PC-3 (cell line): ENCODE measurements at regions not wholly inside any gene's neighbourhood (a gene's known extent, or its start where the extent isn't known, plus 50 kb on each side); places are given as distances from the start of the nearest gene placed in this dataset.
A peak's percentile ranks its signal among the peaks of the same experiment; 100 is the strongest.

ENCODE experiments used
- ATAC-seq: fragments of 200-7000 bp; cut with Tn5 transposase; 2 replicates; pipeline ENCODE4 v1.9.1; 2020; ENCODE audit warnings: mild to moderate bottlenecking, moderate library complexity
- BruUV-seq: library from RNA; stranded (reverse); fragments of 400-500 nt; replicated peaks from 2 replicates; lab custom pipeline; 2021; lab: Mats Ljungman, UMichigan
- CTCF ChIA-PET: fragments of 300-600 bp; sonication (Branson Sonifier 250); formaldehyde crosslinking; loops from one replicate; lab custom pipeline; 2022; ENCODE audit warnings: antibody characterized with exemption; lab: Charles Lee
- POLR2A ChIA-PET: fragments of 300-600 bp; sonication (Branson Sonifier 250); formaldehyde crosslinking; loops from one replicate; lab custom pipeline; 2022; ENCODE audit warnings: antibody characterized with exemption; ENCODE audit not compliant: unreplicated experiment; lab: Charles Lee
- DNase-seq: peaks from one replicate; pipeline ENCODE4 v3.0.0-alpha.2; 2015
- H2AFZ ChIP-seq: fragments of 300-600 bp; sonication (generic); 2 replicates; pipeline ENCODE4 v1.6.0; 2016; ENCODE audit warnings: antibody characterized with exemption, low read length
- H3F3A ChIP-seq: fragments of 300-600 bp; sonication (generic); one replicate; pipeline ENCODE4 v1.6.0; 2017; ENCODE audit warnings: antibody characterized with exemption, low read length, control low read depth, mild to moderate bottlenecking; ENCODE audit not compliant: unreplicated experiment
- H3K27ac ChIP-seq: fragments of 300-600 bp; sonication (generic); 2 replicates; pipeline ENCODE4 v1.5.1; 2016; ENCODE audit warnings: mild to moderate bottlenecking, low read length
- H3K27me3 ChIP-seq: fragments of 300-600 bp; sonication (generic); 2 replicates; pipeline ENCODE4 v1.6.1; 2016; ENCODE audit warnings: low read length, mixed read lengths
- H3K36me3 ChIP-seq: fragments of 300-600 bp; sonication (generic); 2 replicates; pipeline ENCODE4 v1.6.1; 2016; ENCODE audit warnings: low read depth, mixed run types, low read length, mixed read lengths
- H3K4me1 ChIP-seq: fragments of 300-600 bp; sonication (generic); 2 replicates; pipeline ENCODE4 v1.5.1; 2016; ENCODE audit warnings: low read length; ENCODE audit not compliant: insufficient read depth
- H3K4me2 ChIP-seq: fragments of 300-600 bp; sonication (generic); 2 replicates; pipeline ENCODE4 v1.6.0; 2016; ENCODE audit warnings: low read length
- H3K4me3 ChIP-seq: fragments of 300-600 bp; sonication (generic); 2 replicates; pipeline ENCODE4 v1.5.1; 2016; ENCODE audit warnings: mild to moderate bottlenecking, low read length, mixed read lengths
- H3K79me2 ChIP-seq: fragments of 300-600 bp; sonication (generic); 2 replicates; pipeline ENCODE4 v1.6.1; 2017; ENCODE audit warnings: low read length, mixed read lengths
- H3K9ac ChIP-seq: fragments of 300-600 bp; sonication (generic); 2 replicates; pipeline ENCODE4 v1.6.0; 2016; ENCODE audit warnings: mild to moderate bottlenecking, low read length
- H3K9me2 ChIP-seq: fragments of 300-600 bp; sonication (generic); replicated peaks from 2 replicates; pipeline ENCODE4 v1.6.1; 2016; ENCODE audit warnings: mixed run types, low read length, mixed read lengths
- H3K9me3 ChIP-seq: fragments of 300-600 bp; sonication (generic); 2 replicates; pipeline ENCODE4 v1.6.1; 2016; ENCODE audit warnings: low read length, mixed read lengths
- H4K20me1 ChIP-seq: fragments of 300-600 bp; sonication (generic); 2 replicates; pipeline ENCODE4 v1.6.1; 2016; ENCODE audit warnings: low read length, mixed read lengths
- CTCF ChIP-seq: fragments of 300-600 bp; sonication (generic); conservative IDR thresholded peaks from 2 replicates; pipeline ENCODE4 v1.5.1; 2017; ENCODE audit warnings: antibody characterized with exemption, low read depth, mild to moderate bottlenecking, low read length
- EZH2 ChIP-seq: fragments of 300-600 bp; sonication (generic); IDR thresholded peaks from one replicate; pipeline ENCODE4 v1.6.1; 2017; ENCODE audit warnings: antibody characterized with exemption, mild to moderate bottlenecking, low read length; ENCODE audit not compliant: unreplicated experiment
- EZH2phosphoT487 ChIP-seq: fragments of 300-600 bp; sonication (generic); IDR thresholded peaks from 2 replicates; pipeline ENCODE4 v1.6.1; 2018; ENCODE audit warnings: mild to moderate bottlenecking, antibody characterized with exemption, low read length, borderline replicate concordance
- intact Hi-C: fragments of 100-400 bp; cut with micrococcal nuclease; formaldehyde crosslinking; loops from 2 replicates; pipeline ENCODE4 v1.9.0; 2023

GRCh38 chr4:187413564-187414358 is 581.8 kb upstream of the ZFP42 start:
- Histone ChIP-seq H4K20me1 (no peaks in the 10 kb centered on the region), H3K4me2 (no peak overlapping the region), H3F3A (no peaks in the 10 kb centered on the region), H3K79me2 (no peaks in the 10 kb centered on the region), H3K9ac (no peak overlapping the region), H3K27me3 (no peaks in the 10 kb centered on the region), H3K9me3 (no peaks in the 10 kb centered on the region), H3K27ac (no peak overlapping the region), H3K9me2 (no peaks in the 10 kb centered on the region), H3K36me3 (no peaks in the 10 kb centered on the region), H3K4me3 (no peak overlapping the region), H2AFZ (no peak overlapping the region), H3K4me1 (no peaks in the 10 kb centered on the region)
- no TSS peak for BruUV-seq
- POLR2A ChIA-PET = no interaction called here
- ATAC-seq (peak; percentile 64), DNase-seq (no peak)
- intact Hi-C loops = loop anchor here (5.0 to 10.0 kb wide), 2 partner anchors 146 to 689 kb away; partner anchors contain the start of gene FAT1
- TF ChIP-seq EZH2 = no peak
- TF ChIP-seq CTCF = no peak
- no peak for TF ChIP-seq EZH2phosphoT487
- CTCF ChIA-PET = no interaction called here

GRCh38 chr4:187414716-187415115 is 580.9 kb upstream of the ZFP42 start:
- no peak for TF ChIP-seq EZH2phosphoT487
- TF ChIP-seq EZH2 = no peak
- no peak for TF ChIP-seq CTCF
- Histone ChIP-seq H4K20me1 (no peaks in the 10 kb centered on the region), H3K27ac (no peak overlapping the region), H3F3A (no peaks in the 10 kb centered on the region), H3K9me2 (no peaks in the 10 kb centered on the region), H3K36me3 (no peaks in the 10 kb centered on the region), H3K4me3 (no peak overlapping the region), H3K4me1 (no peaks in the 10 kb centered on the region), H3K4me2 (no peak overlapping the region), H3K79me2 (no peaks in the 10 kb centered on the region), H2AFZ (no peak overlapping the region), H3K9me3 (no peaks in the 10 kb centered on the region), H3K9ac (no peak overlapping the region), H3K27me3 (no peaks in the 10 kb centered on the region)
- DNase-seq = no peak
- intact Hi-C loops = loop anchor here (5.0 to 10.0 kb wide), 2 partner anchors 147 to 690 kb away; partner anchors contain the start of gene FAT1
- ATAC-seq = no peak
- CTCF ChIA-PET = no interaction called here
- POLR2A ChIA-PET = no interaction called here
- BruUV-seq = no TSS peak

GRCh38 chr4:187415231-187415630 is 580.3 kb upstream of the ZFP42 start:
- no peak overlapping the region for H2AFZ ChIP-seq
- no peak for TF ChIP-seq EZH2phosphoT487
- no peak for TF ChIP-seq EZH2
- no peak for TF ChIP-seq CTCF
- H4K20me1 ChIP-seq = no peaks in the 10 kb centered on the region
- BruUV-seq = no TSS peak
- no peak overlapping the region for H3K4me3 ChIP-seq
- H3K4me2 ChIP-seq = no peak overlapping the region
- H3K27me3 ChIP-seq = no peaks in the 10 kb centered on the region
- H3K27ac ChIP-seq = no peak overlapping the region
- H3K79me2 ChIP-seq = no peaks in the 10 kb centered on the region
- ATAC-seq = no peak
- ChIA-PET POLR2A (no interaction called here), CTCF (no interaction called here)
- no peaks in the 10 kb centered on the region for H3F3A ChIP-seq
- no peak for DNase-seq
- no peaks in the 10 kb centered on the region for H3K9me3 ChIP-seq
- no peaks in the 10 kb centered on the region for H3K9me2 ChIP-seq
- no peaks in the 10 kb centered on the region for H3K4me1 ChIP-seq
- H3K36me3 ChIP-seq = no peaks in the 10 kb centered on the region
- intact Hi-C loops = loop anchor here (10.0 kb wide), 1 partner anchor 690 kb away; the partner anchor contains the start of gene FAT1
- no peak overlapping the region for H3K9ac ChIP-seq
